GM10266 (cell line): ENCODE measurements at regions not wholly inside any gene's neighbourhood (a gene's known extent, or its start where the extent isn't known, plus 50 kb on each side); places are given as distances from the start of the nearest gene placed in this dataset.

Experiments used
- DNase-seq: peaks from one replicate; pipeline ENCODE4 v3.0.0; 2012; ENCODE audit errors: extremely low spot score
- TF ChIP-seq, protein P1 (sequence below): IDR thresholded peaks from 2 replicates; pipeline ENCODE4 v1.5.1; 2012; ENCODE audit warnings: mild to moderate bottlenecking, low read depth; ENCODE audit not compliant: control insufficient read depth, insufficient read depth; ENCODE audit errors: missing control alignments

DNA sequence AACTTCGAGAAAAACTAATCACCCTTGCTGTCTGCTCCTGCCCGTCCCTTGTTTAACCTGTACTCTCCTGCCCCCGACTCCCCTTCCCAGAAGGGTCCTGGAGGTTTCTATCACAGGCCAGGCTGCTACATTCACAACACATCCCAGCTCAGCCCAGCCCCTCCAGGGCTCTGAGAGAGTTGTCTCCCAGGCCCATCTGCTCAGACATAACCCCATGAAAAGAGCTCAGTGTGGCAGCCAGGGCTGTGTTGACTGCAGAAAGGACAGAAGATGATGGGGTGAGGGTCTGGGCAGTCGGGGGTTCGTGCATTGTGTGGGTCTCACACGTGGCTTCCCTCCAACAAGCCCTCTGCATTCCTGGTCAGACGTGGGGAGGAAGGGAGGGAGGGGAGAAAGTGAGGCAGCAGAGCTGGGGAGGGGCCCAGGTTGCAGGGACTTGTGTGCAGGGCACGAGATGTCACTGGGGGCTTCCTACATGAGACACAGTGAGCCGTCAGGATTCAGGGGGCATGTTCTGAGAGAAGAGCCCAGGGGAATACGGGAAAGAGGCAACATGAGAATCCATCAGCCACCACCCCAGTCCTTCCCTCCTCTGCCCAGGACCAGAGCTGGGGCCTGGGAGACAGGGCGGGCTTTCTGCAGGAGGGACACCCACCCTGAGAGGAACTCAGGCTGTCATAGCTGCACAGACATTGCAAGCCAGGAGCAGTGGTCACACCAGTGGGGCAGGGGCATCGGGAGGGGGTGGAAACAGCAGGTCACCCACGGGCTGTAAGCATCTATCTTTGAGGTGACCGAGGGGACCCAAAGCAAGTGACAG lies 372.9 kb downstream of the PREX1 start:
- DNase-seq: no peak
- TF ChIP-seq, protein P1, sequence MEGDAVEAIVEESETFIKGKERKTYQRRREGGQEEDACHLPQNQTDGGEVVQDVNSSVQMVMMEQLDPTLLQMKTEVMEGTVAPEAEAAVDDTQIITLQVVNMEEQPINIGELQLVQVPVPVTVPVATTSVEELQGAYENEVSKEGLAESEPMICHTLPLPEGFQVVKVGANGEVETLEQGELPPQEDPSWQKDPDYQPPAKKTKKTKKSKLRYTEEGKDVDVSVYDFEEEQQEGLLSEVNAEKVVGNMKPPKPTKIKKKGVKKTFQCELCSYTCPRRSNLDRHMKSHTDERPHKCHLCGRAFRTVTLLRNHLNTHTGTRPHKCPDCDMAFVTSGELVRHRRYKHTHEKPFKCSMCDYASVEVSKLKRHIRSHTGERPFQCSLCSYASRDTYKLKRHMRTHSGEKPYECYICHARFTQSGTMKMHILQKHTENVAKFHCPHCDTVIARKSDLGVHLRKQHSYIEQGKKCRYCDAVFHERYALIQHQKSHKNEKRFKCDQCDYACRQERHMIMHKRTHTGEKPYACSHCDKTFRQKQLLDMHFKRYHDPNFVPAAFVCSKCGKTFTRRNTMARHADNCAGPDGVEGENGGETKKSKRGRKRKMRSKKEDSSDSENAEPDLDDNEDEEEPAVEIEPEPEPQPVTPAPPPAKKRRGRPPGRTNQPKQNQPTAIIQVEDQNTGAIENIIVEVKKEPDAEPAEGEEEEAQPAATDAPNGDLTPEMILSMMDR: no peak

GRCh38 chr20:48453477-48454093 lies 374.2 kb downstream of the PREX1 start:
- TF ChIP-seq, protein P1: no peak

DNA sequence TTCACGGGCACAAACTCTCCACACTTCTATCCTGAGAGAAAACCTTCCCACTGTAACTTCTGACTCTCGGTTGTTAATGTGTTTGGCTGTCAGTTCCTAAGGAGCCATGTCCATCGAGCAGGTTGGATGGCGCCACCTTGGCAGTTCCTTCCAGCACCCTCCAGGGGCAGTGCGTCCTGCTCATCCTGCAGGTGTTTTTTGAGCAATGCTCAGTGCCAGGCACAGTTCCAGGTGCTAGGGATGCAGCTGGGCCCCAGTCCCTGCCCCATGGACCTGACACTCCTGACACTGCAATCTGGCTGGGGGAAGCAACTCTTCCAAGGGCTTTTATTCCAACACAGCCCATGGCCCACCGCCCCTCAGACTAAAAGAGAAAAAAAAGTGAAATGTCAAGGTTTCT lies 376.4 kb downstream of the PREX1 start:
- DNase-seq: no peak
- TF ChIP-seq, protein P1: no peak

More at GRCh38 chr20:48453477-48454093, 374.2 kb downstream of the PREX1 start:
- DNase-seq: no peak

GRCh38 chr20:48448666-48449600 lies 378.9 kb downstream of the PREX1 start:
- DNase-seq: peak; percentile 21

DNA sequence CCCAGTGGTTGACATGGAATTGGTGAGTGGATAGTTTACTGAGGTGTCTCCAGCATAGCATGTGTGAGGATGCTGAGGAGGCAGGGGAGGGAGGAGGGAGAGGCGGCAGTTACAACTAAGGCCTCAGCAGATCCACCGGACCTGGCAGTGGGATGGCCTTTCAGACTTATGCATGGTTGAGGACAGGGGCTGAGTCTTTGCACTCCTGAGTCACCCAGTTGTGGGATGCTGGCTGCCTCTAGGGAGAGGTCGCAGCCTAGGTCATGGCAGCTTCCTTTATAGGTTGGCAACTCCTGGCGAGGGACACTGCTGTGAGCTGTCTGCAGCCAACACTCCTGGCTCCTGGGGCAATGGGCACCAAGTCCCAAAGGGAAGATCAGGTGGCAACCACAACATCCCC lies 380.3 kb downstream of the PREX1 start:
- DNase-seq: no peak
- TF ChIP-seq, protein P1: no peak

More at GRCh38 chr20:48448666-48449600, 378.9 kb downstream of the PREX1 start:
- TF ChIP-seq, protein P1: peak; percentile 42

DNA sequence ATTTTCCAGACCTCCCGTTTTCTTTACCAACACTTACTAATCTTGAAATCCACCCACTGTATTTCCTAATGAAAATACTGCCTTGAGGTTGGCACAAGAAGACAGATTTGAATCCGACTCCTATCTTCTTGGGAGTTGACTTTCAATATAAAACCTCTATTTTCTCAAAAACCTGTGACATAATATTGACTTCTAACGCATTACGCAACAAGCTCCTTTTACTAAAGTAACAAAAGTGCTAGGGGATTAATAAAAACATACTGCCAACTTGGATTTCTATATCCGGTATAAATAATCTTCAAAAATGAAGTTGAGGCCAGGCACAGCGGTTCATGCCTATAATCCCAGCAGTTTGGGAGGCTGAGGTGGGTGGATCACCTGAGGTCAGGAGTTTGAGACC lies 382.0 kb downstream of the PREX1 start:
- TF ChIP-seq, protein P1: no peak
- DNase-seq: no peak
